LNCAP (cell line): ENCODE measurements at regions not wholly inside any gene's neighbourhood (a gene's known extent, or its start where the extent isn't known, plus 50 kb on each side); places are given as distances from the start of the nearest gene placed in this dataset.

Source experiments
- CTCF ChIP-seq: fragments of 450-650 bp; IDR thresholded peaks from 2 replicates; pipeline ENCODE4 v1.5.1; 2017; ENCODE audit warnings: mild to moderate bottlenecking

GRCh38 chr15:60195611-60196010, 191.5 kb downstream of the FOXB1 start:
- TF ChIP-seq CTCF: no peak

GRCh38 chr15:60204131-60204885, 193.5 kb downstream of the ANXA2 start:
- no peak for TF ChIP-seq CTCF

- TF ChIP-seq CTCF: no peak
These were observed 189.1 kb downstream of the ANXA2 start for GRCh38 chr15:60208709-60209108.

GRCh38 chr15:60212536-60212935, 185.2 kb downstream of the ANXA2 start:
- no peak for TF ChIP-seq CTCF

- TF ChIP-seq CTCF: no peak
These were observed 184.3 kb downstream of the ANXA2 start for GRCh38 chr15:60213377-60214000.

GRCh38 chr15:60214201-60214600, 183.6 kb downstream of the ANXA2 start:
- TF ChIP-seq CTCF: no peak

- no peak for TF ChIP-seq CTCF
These were observed 182.4 kb downstream of the ANXA2 start for GRCh38 chr15:60215225-60215963.
